ENCODE measurements at regions not wholly inside any gene's neighbourhood (a gene's known extent, or its start where the extent isn't known, plus 50 kb on each side); places are given as distances from the start of the nearest gene placed in this dataset.
A peak's percentile ranks its signal among the peaks of the same experiment; 100 is the strongest.
"Not testable (repeated sequence)": the region's sequence is repeated elsewhere in the genome, so short reads cannot be mapped to it uniquely, and the experiment has no call there.

DNA sequence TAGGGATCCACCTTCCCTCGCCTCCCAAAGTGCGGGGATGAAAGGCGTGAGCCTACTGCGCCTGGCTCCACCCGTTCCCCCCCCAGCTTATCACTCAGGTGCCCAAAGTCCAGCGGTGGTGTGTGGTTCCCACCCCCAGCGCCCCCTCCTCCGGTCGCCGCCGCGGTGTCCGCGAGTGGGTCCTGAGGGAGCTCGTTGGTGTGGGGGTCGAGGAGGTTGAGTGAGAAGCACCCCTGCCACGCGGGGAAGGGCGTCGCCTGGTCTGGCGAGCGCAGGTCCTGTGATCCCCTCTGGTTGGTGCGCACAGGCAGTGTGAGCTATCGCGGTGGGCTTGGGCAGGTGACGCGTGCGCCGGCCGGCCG, 3900.6 kb upstream of the OR11H1 start:
- H3K4me3 Mint-ChIP-seq: no peak overlapping the region
- POLR2A ChIA-PET (ENCODE audit: partially characterized antibody): no interaction called here
- peaks cover 9 to 64% (median 39%) of the 10 kb centered on the region in 8 donors for H3K9me3 Mint-ChIP-seq

DNA sequence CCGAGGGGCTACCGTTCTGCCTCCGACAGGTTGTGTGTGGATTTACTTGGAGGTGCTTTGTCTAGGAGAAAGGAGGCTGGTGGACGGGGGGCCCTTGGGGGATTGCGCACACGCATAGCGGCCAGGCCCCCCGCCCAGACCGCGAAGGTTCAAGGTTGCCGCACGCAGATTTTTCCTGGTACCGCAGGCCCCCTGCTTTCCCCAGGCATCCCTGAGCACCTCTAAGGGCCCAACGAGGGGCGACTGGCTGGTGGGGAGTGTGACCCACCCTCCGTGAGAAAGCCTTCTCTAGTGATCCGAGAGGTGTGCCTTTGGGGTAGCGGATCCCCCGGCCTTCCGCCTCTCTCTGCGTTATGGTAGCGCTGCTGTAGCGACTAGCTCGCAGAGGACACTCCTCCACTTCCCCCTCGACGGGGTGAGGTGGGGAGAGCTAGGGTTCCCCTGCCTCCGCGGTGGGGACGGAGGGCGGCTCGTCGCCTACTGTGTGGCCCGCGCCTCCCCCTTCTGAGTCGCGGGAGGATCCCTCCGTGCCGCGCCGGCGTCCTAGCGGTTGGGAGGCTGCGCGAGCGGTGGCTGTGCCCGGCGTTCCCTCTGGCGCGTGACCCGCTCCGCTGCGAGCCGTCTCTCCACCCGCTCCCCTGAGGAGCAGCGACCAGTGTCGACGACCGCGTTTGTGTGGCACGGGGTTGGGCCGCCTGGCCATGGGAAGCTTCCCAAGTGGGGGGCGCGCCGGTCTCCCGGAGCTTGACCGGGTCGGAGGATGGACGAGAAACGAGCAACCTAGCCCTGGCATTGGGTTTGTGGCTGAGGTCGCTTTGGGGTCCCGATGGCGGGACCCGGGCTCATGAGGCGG, 3900.0 kb upstream of the OR11H1 start:
- peaks cover 8 to 15% of the 10 kb centered on the region in 2 donors for H3K36me3 Mint-ChIP-seq
- Histone ChIP-seq H3K27ac (ENCODE audit: low read depth, low read length) (no peak overlapping the region), H3K4me3 (ENCODE audit: low read length in 2 of 2) (no peak overlapping the region), H3K36me3 (ENCODE audit: insufficient read depth, low read length) (no peaks in the 10 kb centered on the region), H3K9me3 (ENCODE audit: control insufficient read depth in 1 of 2, low read length in 2 of 2) (no peaks in the 10 kb centered on the region), H3K27me3 (ENCODE audit: insufficient read depth, low read length) (no peaks in the 10 kb centered on the region), H3K4me1 (ENCODE audit: insufficient read depth, low read length) (no peaks in the 10 kb centered on the region)
- H3K9me3 Mint-ChIP-seq: peaks cover 9 to 59% (median 37%) of the 10 kb centered on the region in 8 donors
- peaks cover 0 to 1% (median 0%) of the 10 kb centered on the region in 4 donors for H3K4me1 Mint-ChIP-seq
- ChIA-PET POLR2A (ENCODE audit: partially characterized antibody) (no interaction called here), CTCF (ENCODE audit: partially characterized antibody) (no interaction called here)
- H3K4me3 Mint-ChIP-seq: no peak overlapping the region
- H3K27ac Mint-ChIP-seq: no peak overlapping the region
- no peak for DNase-seq
- intact Hi-C loops (cut with micrococcal nuclease): no loop called here
- H3K27me3 Mint-ChIP-seq: no peaks in the 10 kb centered on the region

More for the DNA sequence above, 3900.6 kb upstream of the OR11H1 start:
- peaks cover 8 to 15% of the 10 kb centered on the region in 2 donors for H3K36me3 Mint-ChIP-seq
- H3K4me1 Mint-ChIP-seq: peaks cover 0 to 1% (median 0%) of the 10 kb centered on the region in 4 donors
- no peaks in the 10 kb centered on the region for H3K27me3 Mint-ChIP-seq
- Histone ChIP-seq H3K27ac (ENCODE audit: low read depth, low read length) (no peak overlapping the region), H3K36me3 (ENCODE audit: insufficient read depth, low read length) (no peaks in the 10 kb centered on the region), H3K4me3 (ENCODE audit: low read length in 2 of 2) (no peak overlapping the region), H3K4me1 (ENCODE audit: insufficient read depth, low read length) (no peaks in the 10 kb centered on the region), H3K9me3 (ENCODE audit: control insufficient read depth in 1 of 2, low read length in 2 of 2) (no peaks in the 10 kb centered on the region), H3K27me3 (ENCODE audit: insufficient read depth, low read length) (no peaks in the 10 kb centered on the region)
- H3K27ac Mint-ChIP-seq: no peak overlapping the region
- intact Hi-C loops (cut with micrococcal nuclease): no loop called here
- CTCF ChIA-PET (ENCODE audit: partially characterized antibody): no interaction called here
- DNase-seq: no peak

DNA sequence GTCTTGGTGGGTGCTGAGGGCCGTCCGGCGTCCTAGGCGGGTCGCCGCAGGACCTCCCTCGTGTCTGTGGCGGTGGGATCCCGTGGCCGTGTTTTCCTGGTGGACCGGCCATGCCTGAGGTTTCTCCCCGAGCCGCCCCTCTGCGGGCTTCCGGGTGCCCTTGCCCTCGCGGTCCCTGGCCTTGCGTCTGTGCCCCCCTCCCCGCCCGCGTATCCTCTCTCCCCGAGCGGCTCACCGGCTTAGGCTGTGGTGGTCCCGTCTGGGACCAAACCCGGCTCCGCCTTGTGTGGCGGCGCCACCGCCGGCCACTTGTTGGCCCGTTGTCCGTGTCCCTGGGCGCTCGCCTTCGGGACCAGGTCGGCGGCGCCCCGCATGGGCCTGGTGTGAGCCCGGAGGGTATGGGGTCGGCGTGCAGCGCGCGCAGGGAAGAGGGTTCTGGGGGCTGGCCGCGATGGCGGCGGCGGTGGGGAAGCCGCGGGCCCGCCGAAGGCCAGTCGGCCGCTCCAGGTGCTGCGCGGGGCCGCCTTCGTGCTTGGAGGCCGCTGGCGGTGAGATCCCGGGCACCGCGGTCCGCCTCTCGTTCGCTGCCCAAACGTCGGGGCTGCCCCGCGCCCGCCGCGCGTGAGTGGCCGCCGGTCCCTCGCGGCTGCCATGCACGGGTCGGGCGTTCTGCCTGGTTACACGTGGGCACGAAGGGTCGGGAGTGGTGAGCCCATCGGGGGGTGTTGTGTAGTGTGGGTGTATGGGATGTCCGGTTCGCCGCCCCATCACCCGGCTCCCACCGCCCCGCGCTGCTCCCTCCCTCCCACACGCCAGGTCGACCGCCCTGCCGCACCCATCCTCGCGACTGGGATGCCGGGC, 3899.1 kb upstream of the OR11H1 start:
- Mint-ChIP-seq H3K36me3 (peaks cover 8 to 15% of the 10 kb centered on the region in 2 donors), H3K4me1 (peaks cover 0 to 1% (median 0%) of the 10 kb centered on the region in 4 donors), H3K4me3 (no peak overlapping the region), H3K27ac (no peak overlapping the region), H3K27me3 (no peaks in the 10 kb centered on the region), H3K9me3 (peaks cover 9 to 52% (median 36%) of the 10 kb centered on the region in 8 donors)
- intact Hi-C loops (cut with micrococcal nuclease): no loop called here
- H3K27me3 ChIP-seq (ENCODE audit: insufficient read depth, low read length): no peaks in the 10 kb centered on the region
- POLR2A ChIA-PET (ENCODE audit: partially characterized antibody): no interaction called here
- H3K4me3 ChIP-seq (ENCODE audit: low read length in 2 of 2): no peak overlapping the region
- H3K4me1 ChIP-seq (ENCODE audit: insufficient read depth, low read length): no peaks in the 10 kb centered on the region
- H3K36me3 ChIP-seq (ENCODE audit: insufficient read depth, low read length): no peaks in the 10 kb centered on the region
- no peaks in the 10 kb centered on the region for H3K9me3 ChIP-seq (ENCODE audit: control insufficient read depth in 1 of 2, low read length in 2 of 2)
- CTCF ChIA-PET (ENCODE audit: partially characterized antibody): no interaction called here
- no peak overlapping the region for H3K27ac ChIP-seq (ENCODE audit: low read depth, low read length)
- DNase-seq: no peak

DNA sequence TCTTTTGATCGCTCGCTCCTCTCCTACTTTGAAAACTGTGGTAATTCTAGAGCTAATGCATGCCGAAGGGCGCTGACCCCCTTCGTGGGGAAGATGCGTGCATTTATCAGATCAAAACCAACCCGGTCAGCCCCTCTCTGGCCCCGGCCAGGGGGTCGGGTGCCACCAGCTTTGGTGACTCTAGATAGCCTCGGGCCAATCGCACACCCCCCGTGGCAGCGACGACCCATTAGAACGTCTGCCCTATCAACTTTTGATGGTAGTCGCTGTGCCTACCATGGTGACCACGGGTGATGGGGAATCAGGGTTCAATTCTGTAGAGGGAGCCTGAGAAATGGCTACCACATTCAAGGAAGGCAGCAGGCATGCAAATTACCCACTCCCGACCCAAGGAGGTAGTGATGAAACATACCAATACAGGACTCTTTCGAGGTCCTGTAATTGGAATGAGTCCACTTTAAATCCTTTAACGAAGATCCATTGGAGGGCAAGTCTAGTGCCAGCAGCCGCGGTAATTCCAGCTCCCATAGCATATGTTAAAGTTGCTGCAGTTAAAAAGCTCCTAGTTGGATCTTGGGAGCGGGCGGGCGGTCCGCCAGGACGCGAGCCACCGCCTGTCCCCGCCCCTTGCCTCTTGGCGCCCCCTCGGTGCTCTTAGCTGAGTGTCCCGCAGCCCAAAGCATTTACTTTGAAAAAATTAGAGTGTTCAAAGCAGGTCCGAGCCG, 3898.2 kb upstream of the OR11H1 start:
- no peaks in the 10 kb centered on the region for H3K27me3 Mint-ChIP-seq
- H3K36me3 Mint-ChIP-seq: peaks cover 8 to 15% of the 10 kb centered on the region in 2 donors
- no peak overlapping the region for H3K27ac ChIP-seq (ENCODE audit: low read depth, low read length)
- H3K27me3 ChIP-seq (ENCODE audit: insufficient read depth, low read length): no peaks in the 10 kb centered on the region
- no peaks in the 10 kb centered on the region for H3K4me1 Mint-ChIP-seq
- ChIA-PET POLR2A (ENCODE audit: partially characterized antibody) (no interaction called here), CTCF (ENCODE audit: partially characterized antibody) (no interaction called here)
- no peaks in the 10 kb centered on the region for H3K4me1 ChIP-seq (ENCODE audit: insufficient read depth, low read length)
- DNase-seq: no peak
- no peaks in the 10 kb centered on the region for H3K9me3 ChIP-seq (ENCODE audit: control insufficient read depth in 1 of 2, low read length in 2 of 2)
- peaks cover 9 to 47% (median 34%) of the 10 kb centered on the region in 8 donors for H3K9me3 Mint-ChIP-seq
- no peak overlapping the region for H3K27ac Mint-ChIP-seq
- intact Hi-C loops (cut with micrococcal nuclease): no loop called here
- H3K36me3 ChIP-seq (ENCODE audit: insufficient read depth, low read length): no peaks in the 10 kb centered on the region
- H3K4me3 ChIP-seq (ENCODE audit: low read length in 2 of 2): no peak overlapping the region
- H3K4me3 Mint-ChIP-seq: no peak overlapping the region

DNA sequence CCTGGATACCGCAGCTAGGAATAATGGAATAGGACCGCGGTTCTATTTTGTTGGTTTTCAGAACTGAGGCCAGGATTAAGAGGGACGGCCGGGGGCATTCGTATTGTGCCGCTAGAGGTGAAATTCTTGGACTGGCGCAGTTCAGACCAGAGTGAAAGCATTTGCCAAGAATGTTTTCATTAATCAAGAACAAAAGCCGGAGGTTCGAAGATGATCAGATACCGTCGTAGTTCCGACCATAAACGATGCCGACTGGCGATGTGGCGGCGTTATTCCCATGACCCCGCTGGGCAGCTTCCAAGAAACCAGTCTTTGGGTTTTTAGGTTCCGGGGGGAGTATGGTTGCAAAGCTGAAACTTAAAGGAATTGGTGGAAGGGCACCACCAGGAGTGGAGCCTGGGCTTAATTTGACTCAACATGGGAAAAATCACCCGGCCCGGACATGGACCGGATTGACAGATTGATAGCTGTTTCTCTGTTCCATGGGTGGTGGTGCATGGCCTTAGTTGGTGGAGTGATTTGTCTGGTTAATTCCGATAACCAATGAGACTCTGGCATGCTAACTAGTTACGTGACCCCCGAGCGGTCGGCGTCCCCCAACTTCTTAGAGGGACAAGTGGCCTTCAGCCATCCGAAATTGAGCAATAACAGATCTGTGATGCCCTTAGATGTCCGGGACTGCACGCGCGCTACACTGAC, 3897.5 kb upstream of the OR11H1 start:
- H3K27me3 ChIP-seq (ENCODE audit: insufficient read depth, low read length); H3K4me1 Mint-ChIP-seq; H3K27ac ChIP-seq (ENCODE audit: low read depth, low read length); H3K27ac Mint-ChIP-seq; H3K4me3 ChIP-seq (ENCODE audit: low read length in 2 of 2); CTCF ChIA-PET (ENCODE audit: partially characterized antibody); H3K27me3 Mint-ChIP-seq; intact Hi-C loops (cut with micrococcal nuclease); H3K4me1 ChIP-seq (ENCODE audit: insufficient read depth, low read length); H3K36me3 ChIP-seq (ENCODE audit: insufficient read depth, low read length); POLR2A ChIA-PET (ENCODE audit: partially characterized antibody); H3K9me3 ChIP-seq (ENCODE audit: control insufficient read depth in 1 of 2, low read length in 2 of 2); DNase-seq: not testable (repeated sequence)
- Mint-ChIP-seq H3K36me3 (peaks cover 8 to 15% of the 10 kb centered on the region in 2 donors), H3K4me3 (peak overlapping the region in 1 of 8 donors; percentile 22), H3K9me3 (peaks cover 9 to 40% (median 29%) of the 10 kb centered on the region in 8 donors)
